ENCODE measurements at regions not wholly inside any gene's neighbourhood (a gene's known extent, or its start where the extent isn't known, plus 50 kb on each side); places are given as distances from the start of the nearest gene placed in this dataset.

GRCh38 chr10:76736392-76736791 is 901.2 kb downstream of the KCNMA1 start:
- no peak for DNase-seq (ENCODE audit: extremely low spot score)
- CTCF ChIA-PET, result no interaction called here
- POLR2A ChIA-PET, result no interaction called here
- TF ChIP-seq, protein P1, sequence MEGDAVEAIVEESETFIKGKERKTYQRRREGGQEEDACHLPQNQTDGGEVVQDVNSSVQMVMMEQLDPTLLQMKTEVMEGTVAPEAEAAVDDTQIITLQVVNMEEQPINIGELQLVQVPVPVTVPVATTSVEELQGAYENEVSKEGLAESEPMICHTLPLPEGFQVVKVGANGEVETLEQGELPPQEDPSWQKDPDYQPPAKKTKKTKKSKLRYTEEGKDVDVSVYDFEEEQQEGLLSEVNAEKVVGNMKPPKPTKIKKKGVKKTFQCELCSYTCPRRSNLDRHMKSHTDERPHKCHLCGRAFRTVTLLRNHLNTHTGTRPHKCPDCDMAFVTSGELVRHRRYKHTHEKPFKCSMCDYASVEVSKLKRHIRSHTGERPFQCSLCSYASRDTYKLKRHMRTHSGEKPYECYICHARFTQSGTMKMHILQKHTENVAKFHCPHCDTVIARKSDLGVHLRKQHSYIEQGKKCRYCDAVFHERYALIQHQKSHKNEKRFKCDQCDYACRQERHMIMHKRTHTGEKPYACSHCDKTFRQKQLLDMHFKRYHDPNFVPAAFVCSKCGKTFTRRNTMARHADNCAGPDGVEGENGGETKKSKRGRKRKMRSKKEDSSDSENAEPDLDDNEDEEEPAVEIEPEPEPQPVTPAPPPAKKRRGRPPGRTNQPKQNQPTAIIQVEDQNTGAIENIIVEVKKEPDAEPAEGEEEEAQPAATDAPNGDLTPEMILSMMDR (IDR thresholded peaks at IDR 0.05; ENCODE audit: control extremely low read depth, extremely low read depth, low read depth, missing control alignments), result no peak

DNA sequence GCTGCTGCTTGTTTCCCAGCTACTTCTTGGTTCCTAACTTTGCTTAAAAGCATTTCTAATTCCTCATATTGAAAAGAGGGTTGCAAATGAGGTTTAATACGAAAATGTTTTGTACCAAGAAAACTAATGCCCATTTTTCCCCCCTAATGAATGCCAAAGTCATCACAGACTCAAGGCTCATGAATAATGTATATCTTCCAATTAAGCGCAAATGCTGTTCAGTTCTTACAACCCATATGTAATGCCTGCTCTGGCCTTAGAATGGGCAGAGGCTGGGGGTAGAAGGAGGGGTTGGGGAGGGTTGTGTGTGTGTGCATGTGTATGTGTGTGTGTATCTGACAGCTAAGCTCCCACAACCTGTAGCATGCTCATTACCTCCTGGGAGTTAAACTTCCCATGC is 901.7 kb downstream of the KCNMA1 start:
- TF ChIP-seq, protein P1 (IDR thresholded peaks at IDR 0.05; ENCODE audit: control extremely low read depth, extremely low read depth, low read depth, missing control alignments), result no peak
- ChIA-PET POLR2A (no interaction called here), CTCF (no interaction called here)
- no peak for DNase-seq (ENCODE audit: extremely low spot score)

DNA sequence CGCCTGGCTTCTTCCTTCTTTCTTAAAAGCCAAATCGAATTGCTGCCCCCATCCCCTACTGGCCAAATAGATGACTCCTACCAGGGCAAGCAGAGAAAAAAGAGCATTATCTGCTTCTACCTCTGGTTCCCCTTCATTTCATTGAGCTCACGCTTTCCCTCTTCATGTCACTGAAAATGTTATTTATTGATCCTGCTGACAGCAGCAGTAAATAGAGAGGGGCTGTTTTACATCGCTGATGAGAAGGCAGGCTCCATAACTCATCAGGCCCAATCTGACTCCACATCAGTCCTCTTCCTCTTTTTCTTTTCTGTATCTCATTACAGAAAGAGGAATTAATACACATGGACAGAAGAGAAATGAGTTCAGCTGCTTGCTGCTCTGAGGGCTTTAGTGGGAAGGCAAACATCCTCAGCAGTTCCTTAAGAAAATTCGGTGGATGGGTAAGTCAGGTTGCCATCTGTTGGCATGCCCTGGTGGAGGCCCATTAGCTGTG is 904.1 kb downstream of the KCNMA1 start:
- ChIA-PET CTCF (no interaction called here), POLR2A (no interaction called here)
- TF ChIP-seq, protein P1 (IDR thresholded peaks at IDR 0.05; ENCODE audit: control extremely low read depth, extremely low read depth, low read depth, missing control alignments), result no peak

GRCh38 chr10:76732306-76732705 is 905.3 kb downstream of the KCNMA1 start:
- POLR2A ChIA-PET, result no interaction called here
- TF ChIP-seq, protein P1 (IDR thresholded peaks at IDR 0.05; ENCODE audit: control extremely low read depth, extremely low read depth, low read depth, missing control alignments), result no peak
- CTCF ChIA-PET, result interaction anchor here (1.2 to 1.9 kb wide), 2 partner anchors 11 to 17 kb away, joined by 3 to 5 read pairs; no protein-coding TSS in a partner anchor
- DNase-seq (ENCODE audit: extremely low spot score), result no peak

More for the DNA sequence above, 904.1 kb downstream of the KCNMA1 start:
- DNase-seq (ENCODE audit: extremely low spot score), result no peak

DNA sequence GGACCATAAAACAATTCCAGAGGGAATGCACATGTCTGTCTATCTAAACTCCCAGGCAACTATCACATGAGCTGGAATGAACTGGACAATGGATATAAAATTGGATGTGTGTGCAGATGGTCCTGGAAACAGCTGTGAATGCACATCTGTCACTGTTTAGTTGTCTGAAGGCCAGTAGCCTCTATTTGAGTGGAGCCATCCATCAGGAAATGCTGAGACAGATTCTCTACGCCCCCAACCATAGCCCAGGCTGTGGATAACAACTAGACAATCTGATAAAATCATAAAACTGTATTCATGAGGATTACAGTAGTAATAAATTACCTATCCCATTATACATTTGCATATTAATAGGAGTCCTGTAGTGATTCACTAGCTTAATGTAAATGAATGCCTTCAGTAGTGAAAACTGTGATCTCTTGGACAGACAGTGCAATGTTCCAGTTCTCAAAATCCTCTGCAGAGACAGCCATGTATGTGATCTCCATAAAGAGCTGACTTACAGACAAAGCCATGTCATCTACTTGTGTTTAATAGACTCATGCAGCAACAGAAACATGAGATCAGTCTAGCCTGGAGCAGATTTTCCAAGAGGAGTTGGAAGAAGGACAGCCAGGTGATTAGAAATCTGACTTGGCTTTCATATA is 907.6 kb downstream of the KCNMA1 start:
- CTCF ChIA-PET, result no interaction called here
- POLR2A ChIA-PET, result no interaction called here
- TF ChIP-seq, protein P1 (IDR thresholded peaks at IDR 0.05; ENCODE audit: control extremely low read depth, extremely low read depth, low read depth, missing control alignments), result no peak
- DNase-seq (ENCODE audit: extremely low spot score), result no peak

GRCh38 chr10:76729346-76729745 is 908.3 kb downstream of the KCNMA1 start:
- ChIA-PET CTCF (no interaction called here), POLR2A (no interaction called here)
- no peak for DNase-seq (ENCODE audit: extremely low spot score)
- TF ChIP-seq, protein P1 (IDR thresholded peaks at IDR 0.05; ENCODE audit: control extremely low read depth, extremely low read depth, low read depth, missing control alignments), result no peak
